ENCODE measurements at regions not wholly inside any gene's neighbourhood (a gene's known extent, or its start where the extent isn't known, plus 50 kb on each side); places are given as distances from the start of the nearest gene placed in this dataset.

DNA sequence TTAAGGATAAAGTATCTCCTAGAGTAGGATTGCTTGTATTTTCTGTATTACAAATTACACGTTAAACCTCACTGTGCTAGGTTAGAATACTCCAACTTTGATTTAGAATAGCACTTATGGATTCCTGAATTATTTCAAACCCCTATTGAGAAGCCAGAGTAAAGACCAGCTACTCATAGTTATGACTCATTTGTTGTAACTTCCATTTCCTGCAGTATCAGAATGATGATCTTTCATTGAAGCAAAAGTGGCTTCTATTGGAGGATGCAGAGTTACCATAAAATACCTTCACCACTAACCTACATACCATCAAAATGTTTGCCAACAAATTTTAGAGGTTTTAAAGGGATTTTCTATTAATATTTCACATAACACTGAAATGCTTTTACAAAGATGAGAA lies 1322.7 kb upstream of the ALCAM start:
- no peak for TF ChIP-seq SUZ12 (IDR thresholded peaks at IDR 0.05)
- no peak for TF ChIP-seq NFRKB (IDR thresholded peaks at IDR 0.05)
- TF ChIP-seq CTBP1 (IDR thresholded peaks at IDR 0.05; ENCODE audit: borderline replicate concordance): no peak
- no peak for TF ChIP-seq ZNF384 (IDR thresholded peaks at IDR 0.05)
- no peak for TF ChIP-seq SP1 (IDR thresholded peaks at IDR 0.05)
- TF ChIP-seq ELF4 (IDR thresholded peaks at IDR 0.05): no peak
- no peak for TF ChIP-seq BHLHE40 (IDR thresholded peaks at IDR 0.05; ENCODE audit: borderline replicate concordance)
- TF ChIP-seq PKNOX1 (IDR thresholded peaks at IDR 0.05): no peak
- no peak for TF ChIP-seq ARNT (IDR thresholded peaks at IDR 0.05)

Data from HEK293T (cell line).